GM23338 (cell line): ENCODE measurements at regions not wholly inside any gene's neighbourhood (a gene's known extent, or its start where the extent isn't known, plus 50 kb on each side); places are given as distances from the start of the nearest gene placed in this dataset.

ENCODE experiments used
- CREB1 ChIP-seq: fragments of 250-450 bp; sonication (Bioruptor Pico); IDR thresholded peaks from 2 replicates; pipeline ENCODE4 v1.5.0; 2020; ENCODE audit warnings: low read depth, mild to moderate bottlenecking, moderate library complexity
- EZH2 ChIP-seq: fragments of 200-600 bp; sonication (generic); IDR thresholded peaks from one replicate; pipeline ENCODE4 v1.8.0; 2017; ENCODE audit warnings: antibody characterized with exemption, mild to moderate bottlenecking, low read depth; ENCODE audit not compliant: unreplicated experiment
- EZH2phosphoT487 ChIP-seq: fragments of 200-600 bp; sonication (generic); IDR thresholded peaks from one replicate; pipeline ENCODE4 v1.8.1; 2018; ENCODE audit warnings: antibody characterized with exemption; ENCODE audit not compliant: unreplicated experiment
- JUNB ChIP-seq: IDR thresholded peaks from one replicate; pipeline ENCODE4 v1.6.1; 2016; ENCODE audit warnings: antibody characterized with exemption; ENCODE audit not compliant: unreplicated experiment
- NANOG ChIP-seq: IDR thresholded peaks from 2 replicates; pipeline ENCODE4 v1.6.1; 2016; ENCODE audit warnings: antibody characterized with exemption, borderline replicate concordance
- POLR2AphosphoS5 ChIP-seq: IDR thresholded peaks from 2 replicates; pipeline ENCODE4 v1.6.1; 2016; ENCODE audit warnings: antibody characterized with exemption, low read depth
- REST ChIP-seq: IDR thresholded peaks from one replicate; pipeline ENCODE4 v1.6.1; 2018; ENCODE audit warnings: antibody characterized with exemption; ENCODE audit not compliant: unreplicated experiment
- STAT1 ChIP-seq: IDR thresholded peaks from one replicate; pipeline ENCODE4 v1.6.1; 2016; ENCODE audit warnings: antibody characterized with exemption; ENCODE audit not compliant: unreplicated experiment
- ZNF114 ChIP-seq: fragments of 250-450 bp; sonication (Bioruptor Pico); IDR thresholded peaks from 2 replicates; pipeline ENCODE4 v1.5.0; 2020; ENCODE audit warnings: mild to moderate bottlenecking, moderate library complexity
- ZNF331 ChIP-seq: fragments of 250-450 bp; sonication (Bioruptor Pico); IDR thresholded peaks from 2 replicates; pipeline ENCODE4 v1.5.0; 2020; ENCODE audit warnings: low read depth, mild to moderate bottlenecking, moderate library complexity
- ZNF462 ChIP-seq: fragments of 250-450 bp; sonication (Bioruptor Pico); IDR thresholded peaks from 2 replicates; pipeline ENCODE4 v1.5.0; 2020; ENCODE audit warnings: mild to moderate bottlenecking, moderate library complexity
- TF ChIP-seq, protein P1 (sequence below), 2 experiments: fragments of 200-600 bp in 1 of 2; sonication (generic) in 1 of 2; conservative IDR thresholded peaks; 2 replicates each; pipeline versions ENCODE4 v1.5.1 to v1.6.1; 2016 to 2017; ENCODE audit warnings: antibody characterized with exemption in 2 of 2, low read depth in 2 of 2, mild to moderate bottlenecking in 2 of 2, moderate library complexity in 1 of 2
- TF ChIP-seq, protein P2 (sequence below): IDR thresholded peaks from 2 replicates; pipeline ENCODE4 v1.6.1; 2016; ENCODE audit warnings: antibody characterized with exemption

- TF ChIP-seq, protein P1, sequence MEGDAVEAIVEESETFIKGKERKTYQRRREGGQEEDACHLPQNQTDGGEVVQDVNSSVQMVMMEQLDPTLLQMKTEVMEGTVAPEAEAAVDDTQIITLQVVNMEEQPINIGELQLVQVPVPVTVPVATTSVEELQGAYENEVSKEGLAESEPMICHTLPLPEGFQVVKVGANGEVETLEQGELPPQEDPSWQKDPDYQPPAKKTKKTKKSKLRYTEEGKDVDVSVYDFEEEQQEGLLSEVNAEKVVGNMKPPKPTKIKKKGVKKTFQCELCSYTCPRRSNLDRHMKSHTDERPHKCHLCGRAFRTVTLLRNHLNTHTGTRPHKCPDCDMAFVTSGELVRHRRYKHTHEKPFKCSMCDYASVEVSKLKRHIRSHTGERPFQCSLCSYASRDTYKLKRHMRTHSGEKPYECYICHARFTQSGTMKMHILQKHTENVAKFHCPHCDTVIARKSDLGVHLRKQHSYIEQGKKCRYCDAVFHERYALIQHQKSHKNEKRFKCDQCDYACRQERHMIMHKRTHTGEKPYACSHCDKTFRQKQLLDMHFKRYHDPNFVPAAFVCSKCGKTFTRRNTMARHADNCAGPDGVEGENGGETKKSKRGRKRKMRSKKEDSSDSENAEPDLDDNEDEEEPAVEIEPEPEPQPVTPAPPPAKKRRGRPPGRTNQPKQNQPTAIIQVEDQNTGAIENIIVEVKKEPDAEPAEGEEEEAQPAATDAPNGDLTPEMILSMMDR (conservative IDR thresholded peaks at IDR 0.05; ENCODE audit: low read depth in 2 of 2): no peak
- TF ChIP-seq EZH2 (no peak), ZNF462 (no peak), CREB1 (CRISPR knock-in tag) (no peak), JUNB (no peak), REST (no peak), POLR2AphosphoS5 (no peak), ZNF331 (no peak), EZH2phosphoT487 (no peak), NANOG (no peak), ZNF114 (CRISPR knock-in tag) (no peak), STAT1 (no peak)
- TF ChIP-seq, protein P2, sequence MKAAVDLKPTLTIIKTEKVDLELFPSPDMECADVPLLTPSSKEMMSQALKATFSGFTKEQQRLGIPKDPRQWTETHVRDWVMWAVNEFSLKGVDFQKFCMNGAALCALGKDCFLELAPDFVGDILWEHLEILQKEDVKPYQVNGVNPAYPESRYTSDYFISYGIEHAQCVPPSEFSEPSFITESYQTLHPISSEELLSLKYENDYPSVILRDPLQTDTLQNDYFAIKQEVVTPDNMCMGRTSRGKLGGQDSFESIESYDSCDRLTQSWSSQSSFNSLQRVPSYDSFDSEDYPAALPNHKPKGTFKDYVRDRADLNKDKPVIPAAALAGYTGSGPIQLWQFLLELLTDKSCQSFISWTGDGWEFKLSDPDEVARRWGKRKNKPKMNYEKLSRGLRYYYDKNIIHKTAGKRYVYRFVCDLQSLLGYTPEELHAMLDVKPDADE: no peak
Observed at GRCh38 chr7:24054236-24054635, 229.8 kb upstream of the NPY start.
